ENCODE measurements at regions not wholly inside any gene's neighbourhood (a gene's known extent, or its start where the extent isn't known, plus 50 kb on each side); places are given as distances from the start of the nearest gene placed in this dataset.
"Not testable (repeated sequence)": the region's sequence is repeated elsewhere in the genome, so short reads cannot be mapped to it uniquely, and the experiment has no call there.

GRCh38 chr18:34352385-34353163 is 127.9 kb upstream of the NOL4 start:
- DNase-seq = no peak

DNA sequence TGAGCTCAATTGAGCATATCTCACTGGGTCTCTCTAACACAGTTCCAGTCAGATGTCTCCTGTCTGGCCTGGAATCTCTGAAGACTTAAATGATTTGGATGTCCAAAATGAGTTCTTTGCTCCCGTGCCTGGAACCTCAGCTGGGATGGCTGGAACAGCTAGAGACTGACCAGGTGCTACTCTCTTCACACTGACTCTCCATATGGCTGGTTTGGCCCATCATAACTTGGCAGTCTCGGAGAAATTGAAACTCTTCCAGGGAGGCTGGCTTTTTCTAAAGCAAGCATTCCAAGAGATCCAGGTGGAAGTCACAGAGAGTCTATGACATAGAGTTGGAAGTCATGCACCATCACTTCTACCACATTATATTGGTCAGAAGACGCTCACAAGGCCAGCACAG is 129.6 kb upstream of the NOL4 start:
- no peak for DNase-seq

- DNase-seq = no peak
These were observed 133.3 kb upstream of the NOL4 start for GRCh38 chr18:34357944-34358580.

DNA sequence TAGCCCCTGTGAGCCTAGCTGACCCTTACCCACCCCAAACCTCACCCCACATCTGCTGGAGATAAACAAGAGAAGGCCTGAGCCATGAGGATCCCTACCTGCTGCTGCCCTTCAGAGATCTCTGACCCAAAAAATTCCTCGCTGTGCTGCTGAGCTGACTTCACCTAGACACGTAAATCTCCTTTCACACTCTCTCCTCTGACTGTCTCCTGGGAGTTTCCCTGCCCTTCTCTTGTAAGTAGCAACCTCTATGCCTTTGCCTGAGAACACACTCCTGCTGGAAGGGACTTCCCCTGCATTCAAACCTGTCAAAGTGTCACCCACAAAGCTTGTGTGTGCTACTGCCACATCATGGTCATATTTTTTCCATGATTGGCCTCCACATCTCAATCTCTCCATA is 134.2 kb upstream of the NOL4 start:
- DNase-seq = no peak

- no peak for DNase-seq
These were observed 140.0 kb upstream of the NOL4 start for GRCh38 chr18:34364699-34365098.

DNA sequence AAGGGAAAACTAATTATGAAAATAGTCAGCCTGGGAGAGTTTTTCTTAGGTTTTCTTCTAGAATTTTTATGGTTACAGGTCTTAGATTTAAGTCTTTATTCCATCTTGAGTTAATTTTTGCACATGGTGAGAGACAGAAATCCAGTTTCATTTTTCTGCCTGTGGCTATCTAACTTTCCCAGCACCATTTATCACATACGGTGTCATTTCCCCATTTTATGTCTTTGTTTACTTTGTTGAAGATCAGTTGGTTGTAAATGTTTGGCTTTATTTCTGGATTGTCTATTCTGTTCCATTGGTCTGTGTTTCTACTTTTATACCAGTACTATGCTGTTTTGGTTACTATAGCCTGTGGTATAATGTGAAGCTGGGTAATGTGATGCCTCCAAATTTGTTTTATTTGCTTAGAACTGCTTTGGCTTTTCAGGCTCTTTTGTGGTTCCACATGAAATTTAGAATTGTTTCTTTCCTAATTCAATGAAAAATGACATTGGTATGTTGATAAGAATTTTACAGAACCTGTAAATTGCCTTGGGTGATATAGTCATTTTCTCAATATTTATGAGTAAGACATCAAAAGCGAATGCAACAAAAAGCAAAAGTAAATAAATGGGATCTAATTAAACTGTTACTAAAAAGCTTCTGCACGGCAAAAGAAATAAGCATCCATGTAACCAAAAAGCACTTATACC is 146.1 kb upstream of the NOL4 start:
- DNase-seq = no peak

GRCh38 chr18:34380326-34380725 is 155.6 kb upstream of the NOL4 start:
- DNase-seq = no peak

DNA sequence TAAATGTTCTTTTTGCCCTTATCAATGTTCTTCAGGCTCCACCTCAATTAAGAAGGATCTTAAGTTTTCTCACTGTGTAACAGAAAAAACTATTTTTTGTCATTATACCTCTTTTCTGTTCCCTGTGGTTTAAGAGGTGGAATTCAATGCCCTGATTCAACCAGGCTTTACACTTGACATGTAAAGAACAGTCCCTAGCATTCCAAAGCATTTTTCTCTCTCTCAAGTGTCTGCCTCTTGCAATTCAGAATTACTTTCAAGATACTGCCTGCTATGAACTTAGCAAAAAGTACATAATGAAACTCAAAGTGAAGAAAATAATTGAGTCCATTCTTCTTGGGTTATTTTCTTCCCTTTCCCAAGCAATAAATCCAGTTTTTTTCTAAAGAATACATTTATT is 160.6 kb upstream of the NOL4 start:
- no peak for DNase-seq

- DNase-seq = no peak
These were observed 162.1 kb upstream of the NOL4 start for GRCh38 chr18:34386803-34387202.

DNA sequence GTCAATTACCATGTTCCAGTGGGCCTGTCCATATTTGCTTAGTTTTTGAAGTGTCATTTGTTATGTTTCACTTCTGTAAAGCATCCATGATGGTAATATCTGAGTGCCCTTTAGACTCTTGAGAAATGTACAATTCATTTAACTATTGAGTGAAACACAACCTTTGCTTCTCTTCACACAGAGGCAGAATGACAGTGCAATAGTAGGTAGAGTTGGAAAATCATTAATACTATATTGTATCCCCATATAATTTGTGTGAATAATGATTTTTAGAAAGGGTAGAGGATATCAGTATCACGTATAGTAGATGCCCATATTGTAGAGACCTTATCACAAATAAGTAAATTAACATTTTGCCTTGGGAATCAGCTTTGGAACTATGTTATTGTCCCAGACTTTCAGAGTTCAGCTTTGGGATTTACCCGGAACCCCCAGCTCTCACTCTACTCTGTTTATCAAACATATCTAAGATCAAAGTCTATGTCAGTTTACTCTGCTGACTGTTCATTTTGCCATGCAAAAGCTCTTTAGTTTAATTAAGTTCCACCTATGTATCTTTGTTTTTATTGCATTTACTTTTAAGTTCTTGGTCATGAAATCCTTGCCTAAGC is 172.7 kb upstream of the NOL4 start:
- no peak for DNase-seq

- no peak for DNase-seq
These were observed 175.2 kb upstream of the NOL4 start for GRCh38 chr18:34399892-34400291.

DNA sequence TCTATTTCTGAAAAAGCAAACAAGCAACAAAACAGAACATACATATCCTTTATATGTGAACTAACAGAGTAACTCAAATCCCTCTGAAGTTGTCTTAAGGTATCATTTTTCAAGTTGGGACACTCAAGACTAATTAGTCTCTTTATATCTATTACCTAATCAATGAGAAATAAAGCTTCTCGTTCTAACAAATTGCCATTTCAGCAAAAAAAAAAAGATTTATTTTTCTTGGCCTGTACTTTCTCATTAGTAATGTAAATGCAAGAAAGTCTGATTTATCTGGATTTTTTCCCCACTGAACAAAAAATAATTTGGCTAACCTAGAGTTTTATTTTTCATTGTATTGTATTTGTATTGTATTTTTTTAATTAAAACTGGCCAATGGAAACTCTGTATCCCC is 176.1 kb upstream of the NOL4 start:
- no peak for DNase-seq

GRCh38 chr18:34401775-34402174 is 177.1 kb upstream of the NOL4 start:
- no peak for DNase-seq

GRCh38 chr18:34407471-34407870 is 182.8 kb upstream of the NOL4 start:
- not testable (repeated sequence) for DNase-seq

- no peak for DNase-seq
These were observed 187.2 kb upstream of the NOL4 start for GRCh38 chr18:34411952-34412351.

DNA sequence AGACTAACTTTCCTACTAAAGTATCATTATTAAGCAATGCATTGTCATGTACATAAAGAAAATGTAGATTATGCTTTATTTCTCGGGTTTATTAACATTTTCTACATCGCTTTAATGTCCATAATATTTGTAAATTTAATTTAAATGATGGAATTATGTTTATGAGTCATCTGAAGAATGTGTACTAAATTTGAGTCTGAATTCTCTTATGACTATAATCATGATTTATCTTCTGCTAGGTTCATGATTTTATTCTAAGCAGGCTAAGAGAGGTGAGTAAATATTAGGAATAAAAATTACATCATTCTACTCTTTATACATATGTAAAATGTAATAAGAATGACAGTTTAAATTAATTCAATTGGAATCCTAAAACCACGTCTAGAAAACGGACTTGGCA is 206.3 kb upstream of the NOL4 start:
- DNase-seq = no peak

DNA sequence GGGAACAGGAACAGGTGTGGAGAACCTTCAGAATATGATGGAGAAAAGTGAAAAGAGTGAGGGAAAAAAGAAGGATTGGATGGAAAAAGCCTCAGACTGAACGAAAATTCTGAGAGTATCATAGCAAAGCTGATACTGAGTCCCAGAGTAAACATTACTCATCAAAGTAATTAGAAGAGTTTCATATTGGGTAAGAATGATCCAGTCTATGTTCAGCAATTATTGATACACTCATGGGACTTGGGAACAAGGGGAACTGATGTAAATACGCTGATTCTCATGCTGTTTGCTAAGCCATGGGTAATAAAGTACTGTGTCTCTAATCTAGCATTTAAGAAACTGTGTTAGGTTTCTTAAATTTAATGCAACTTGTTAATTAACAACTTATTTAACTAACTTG is 219.9 kb upstream of the NOL4 start:
- DNase-seq = no peak

GRCh38 chr18:34448662-34449061 is 223.9 kb upstream of the NOL4 start:
- no peak for DNase-seq

- DNase-seq = no peak
These were observed 233.0 kb upstream of the NOL4 start for GRCh38 chr18:34457761-34458160.

- no peak for DNase-seq
These were observed 233.8 kb upstream of the NOL4 start for GRCh38 chr18:34458410-34458977.

GRCh38 chr18:34461266-34461665 is 236.6 kb upstream of the NOL4 start:
- no peak for DNase-seq

- no peak for DNase-seq
These were observed 242.3 kb upstream of the NOL4 start for GRCh38 chr18:34467058-34467457.

GRCh38 chr18:34480162-34480700 is 229.9 kb upstream of the DTNA start:
- DNase-seq = no peak
